BJ (cell line): ENCODE measurements at regions not wholly inside any gene's neighbourhood (a gene's known extent, or its start where the extent isn't known, plus 50 kb on each side); places are given as distances from the start of the nearest gene placed in this dataset.

Experiments used
- CTCF ChIA-PET: fragments of 350-600 bp; formaldehyde crosslinking; extraction: SDS; loops from one replicate; lab custom pipeline; 2021; ENCODE audit warnings: antibody characterized with exemption, inconsistent platforms; lab: Yijun Ruan, JAX
- POLR2A ChIA-PET: fragments of 300-600 bp; sonication (Branson Sonifier 250); formaldehyde crosslinking; extraction: SDS; loops from one replicate; lab custom pipeline; 2021; ENCODE audit warnings: antibody characterized with exemption; lab: Charles Lee
- DNase-seq: peaks from one replicate; pipeline ENCODE4 v3.0.0-alpha.2; 2011; ENCODE audit warnings: low read depth
- H3K27me3 ChIP-seq: 2 replicates; pipeline ENCODE4 v1.6.0; 2011; ENCODE audit warnings: low read length; ENCODE audit not compliant: control insufficient read depth, insufficient read depth
- H3K36me3 ChIP-seq: 2 replicates; pipeline ENCODE4 v1.5.1; 2011; ENCODE audit warnings: low read length; ENCODE audit not compliant: control insufficient read depth, insufficient read depth
- H3K4me3 ChIP-seq: 2 replicates; pipeline ENCODE4 v1.5.1; 2011; ENCODE audit warnings: low read depth, mild to moderate bottlenecking, control low read depth, low read length
- TF ChIP-seq, protein P1 (sequence below): IDR thresholded peaks from 2 replicates; pipeline ENCODE4 v1.5.1; 2011; ENCODE audit warnings: low read depth, mild to moderate bottlenecking, control low read depth, inconsistent platforms, low read length, moderate library complexity; ENCODE audit not compliant: insufficient read depth

DNA sequence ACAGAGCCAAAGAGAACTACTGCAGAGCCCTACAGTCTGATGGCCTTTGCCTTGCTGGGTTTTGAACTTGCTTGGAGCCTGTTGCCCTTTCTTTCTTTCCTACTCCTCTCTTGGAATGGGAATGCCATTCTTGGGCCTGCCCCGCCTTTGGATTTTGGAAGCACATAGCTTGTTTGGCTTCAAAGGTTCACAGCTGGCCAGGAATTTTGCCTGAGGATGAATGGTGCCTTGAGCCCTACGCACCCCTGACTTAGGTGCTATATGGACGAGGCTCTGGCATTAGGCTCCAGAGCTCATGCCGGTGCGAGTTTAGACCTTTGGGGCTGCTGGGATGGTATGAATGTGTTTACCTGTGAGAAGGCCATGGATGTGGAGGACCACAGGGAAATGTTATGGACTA, 663.3 kb upstream of the HS6ST1 start:
- no peak overlapping the region for H3K4me3 ChIP-seq
- no peak for DNase-seq
- ChIA-PET POLR2A (no interaction called here), CTCF (no interaction called here)
- H3K27me3 ChIP-seq, result no peaks in the 10 kb centered on the region
- H3K36me3 ChIP-seq, result no peaks in the 10 kb centered on the region
- TF ChIP-seq, protein P1, sequence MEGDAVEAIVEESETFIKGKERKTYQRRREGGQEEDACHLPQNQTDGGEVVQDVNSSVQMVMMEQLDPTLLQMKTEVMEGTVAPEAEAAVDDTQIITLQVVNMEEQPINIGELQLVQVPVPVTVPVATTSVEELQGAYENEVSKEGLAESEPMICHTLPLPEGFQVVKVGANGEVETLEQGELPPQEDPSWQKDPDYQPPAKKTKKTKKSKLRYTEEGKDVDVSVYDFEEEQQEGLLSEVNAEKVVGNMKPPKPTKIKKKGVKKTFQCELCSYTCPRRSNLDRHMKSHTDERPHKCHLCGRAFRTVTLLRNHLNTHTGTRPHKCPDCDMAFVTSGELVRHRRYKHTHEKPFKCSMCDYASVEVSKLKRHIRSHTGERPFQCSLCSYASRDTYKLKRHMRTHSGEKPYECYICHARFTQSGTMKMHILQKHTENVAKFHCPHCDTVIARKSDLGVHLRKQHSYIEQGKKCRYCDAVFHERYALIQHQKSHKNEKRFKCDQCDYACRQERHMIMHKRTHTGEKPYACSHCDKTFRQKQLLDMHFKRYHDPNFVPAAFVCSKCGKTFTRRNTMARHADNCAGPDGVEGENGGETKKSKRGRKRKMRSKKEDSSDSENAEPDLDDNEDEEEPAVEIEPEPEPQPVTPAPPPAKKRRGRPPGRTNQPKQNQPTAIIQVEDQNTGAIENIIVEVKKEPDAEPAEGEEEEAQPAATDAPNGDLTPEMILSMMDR, result no peak

DNA sequence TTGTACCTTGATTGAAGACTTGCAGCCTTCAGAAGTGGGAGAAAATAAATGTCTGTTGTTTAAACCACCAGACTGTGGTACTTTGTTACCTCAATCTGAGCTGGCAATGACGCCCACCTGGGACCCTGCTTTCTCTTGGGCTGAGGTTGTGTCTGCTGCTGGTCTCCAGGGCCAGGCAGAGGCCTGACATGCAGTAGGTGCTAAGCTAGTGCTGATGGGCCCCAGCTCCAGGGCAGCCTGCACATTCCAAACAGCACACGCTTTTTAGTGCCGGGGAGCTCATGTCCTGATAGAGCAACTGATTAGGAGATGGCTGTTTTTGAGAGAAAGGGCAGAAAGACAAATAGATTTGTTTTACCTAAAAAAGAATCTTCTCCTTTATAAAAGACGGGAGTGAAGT, 664.0 kb upstream of the HS6ST1 start:
- Histone ChIP-seq H3K27me3 (no peaks in the 10 kb centered on the region), H3K36me3 (no peaks in the 10 kb centered on the region), H3K4me3 (no peak overlapping the region)
- CTCF ChIA-PET, result no interaction called here
- TF ChIP-seq, protein P1, result no peak
- no peak for DNase-seq
- POLR2A ChIA-PET, result no interaction called here

DNA sequence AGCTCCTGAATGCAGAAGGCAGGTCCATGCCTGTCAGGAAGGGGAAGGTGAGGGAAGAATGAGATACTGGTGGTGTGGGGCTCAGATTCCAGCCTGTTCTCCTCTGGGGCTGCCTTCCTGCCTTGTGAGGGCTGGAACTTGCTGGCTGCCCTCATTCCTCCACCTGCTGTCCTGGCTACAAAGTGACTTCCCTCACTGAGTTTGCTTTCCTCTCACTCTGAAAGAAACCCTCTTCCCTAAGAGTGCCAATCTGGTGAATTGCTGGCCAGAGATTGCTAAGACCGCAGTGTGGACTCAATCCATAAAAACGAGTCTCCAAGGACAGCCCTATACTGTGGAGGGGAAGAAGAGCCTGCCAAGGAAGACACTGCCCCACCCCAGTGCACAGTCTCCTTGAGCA, 664.4 kb upstream of the HS6ST1 start:
- Histone ChIP-seq H3K36me3 (no peaks in the 10 kb centered on the region), H3K4me3 (no peak overlapping the region), H3K27me3 (no peaks in the 10 kb centered on the region)
- ChIA-PET CTCF (no interaction called here), POLR2A (no interaction called here)
- TF ChIP-seq, protein P1, result no peak
- no peak for DNase-seq

DNA sequence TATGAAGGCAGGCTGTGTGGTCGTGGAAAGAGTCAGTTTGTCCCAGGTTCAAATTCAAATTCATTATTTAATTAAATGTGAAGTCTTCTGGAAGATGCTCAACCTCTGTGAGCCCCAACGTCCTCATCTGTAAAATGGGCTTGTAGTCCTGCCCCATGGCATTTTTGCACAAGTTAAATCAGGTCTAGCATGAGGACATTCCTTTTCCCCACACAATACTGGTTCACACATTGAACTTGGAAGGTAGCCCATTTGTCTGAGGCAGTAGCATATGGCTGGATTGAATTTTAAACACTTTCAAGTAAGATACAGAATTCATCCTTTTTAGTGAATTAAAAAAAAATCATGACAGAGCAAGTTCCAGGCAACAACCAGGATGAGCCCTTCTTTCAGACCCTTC, 665.4 kb upstream of the HS6ST1 start:
- H3K27me3 ChIP-seq, result no peaks in the 10 kb centered on the region
- no peak for DNase-seq
- no peak overlapping the region for H3K4me3 ChIP-seq
- H3K36me3 ChIP-seq, result no peaks in the 10 kb centered on the region
- TF ChIP-seq, protein P1, result no peak
- CTCF ChIA-PET, result no interaction called here
- POLR2A ChIA-PET, result no interaction called here

DNA sequence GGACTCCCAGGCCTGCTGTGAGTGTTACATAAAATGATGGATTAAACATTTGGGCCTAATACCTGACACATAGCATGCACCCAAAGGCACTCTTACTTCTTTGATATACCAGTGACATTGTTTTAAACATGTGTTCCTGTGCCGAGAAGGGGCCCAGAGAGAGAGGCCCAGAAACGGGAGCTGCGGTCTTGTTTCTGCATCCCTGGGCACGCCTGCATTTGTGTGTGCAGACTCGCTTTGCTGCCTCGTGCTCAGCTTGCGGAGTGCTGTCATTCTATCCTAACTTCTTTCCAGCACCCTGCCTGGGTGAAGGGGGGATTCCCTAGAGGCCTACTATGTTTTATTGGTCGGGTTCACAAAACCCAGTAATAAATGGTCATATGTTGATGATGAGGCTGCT, 666.2 kb upstream of the HS6ST1 start:
- CTCF ChIA-PET, result no interaction called here
- Histone ChIP-seq H3K4me3 (no peak overlapping the region), H3K36me3 (no peaks in the 10 kb centered on the region), H3K27me3 (no peaks in the 10 kb centered on the region)
- POLR2A ChIA-PET, result no interaction called here
- TF ChIP-seq, protein P1, result no peak
- no peak for DNase-seq
